ENCODE measurements at regions not wholly inside any gene's neighbourhood (a gene's known extent, or its start where the extent isn't known, plus 50 kb on each side); places are given as distances from the start of the nearest gene placed in this dataset.
"Not testable (repeated sequence)": the region's sequence is repeated elsewhere in the genome, so short reads cannot be mapped to it uniquely, and the experiment has no call there.

DNA sequence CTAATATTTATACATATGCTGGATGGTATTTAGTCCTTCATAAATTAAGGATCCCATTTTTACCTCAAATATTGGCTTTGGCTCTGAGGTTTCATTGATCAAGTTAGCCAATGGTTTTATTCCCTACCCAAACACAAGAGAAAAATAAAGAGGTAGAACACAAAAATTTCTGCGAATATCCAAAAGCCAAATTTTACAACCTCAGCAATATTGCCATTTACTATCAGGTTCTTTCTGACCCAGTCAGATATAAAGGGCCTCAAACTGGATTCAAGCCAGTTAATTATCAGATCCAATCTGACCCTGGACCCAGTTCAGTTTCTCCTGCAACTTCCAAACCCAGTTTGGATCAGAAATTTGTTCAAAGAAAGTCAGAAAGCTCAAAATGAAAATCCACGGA is 998.1 kb downstream of the SI start:
- no peak for DNase-seq

GRCh38 chr3:164064298-164064697 is 1014.0 kb downstream of the SI start:
- DNase-seq = no peak

DNA sequence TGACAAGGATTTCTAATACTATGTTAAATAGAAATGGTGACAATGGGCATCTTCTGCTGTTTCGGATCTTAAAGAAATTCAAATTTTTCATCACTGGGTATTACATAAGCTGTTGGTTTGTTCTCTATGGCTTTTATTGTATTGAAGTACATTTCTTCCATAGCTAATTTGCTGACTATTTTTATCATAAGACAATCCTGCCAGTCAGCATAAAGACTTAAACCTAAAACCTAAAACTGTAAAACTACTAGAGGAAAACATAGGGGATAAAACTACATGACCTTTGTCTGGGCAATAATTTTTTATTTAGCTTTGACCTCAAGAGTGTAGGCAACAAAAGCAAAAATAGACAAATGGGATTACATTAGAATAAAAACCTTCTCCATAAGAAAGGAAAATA is 1017.4 kb downstream of the SI start:
- no peak for DNase-seq

- no peak for DNase-seq
Measured at GRCh38 chr3:164049847-164050246, 1028.4 kb downstream of the SI start.

- DNase-seq = no peak
Measured at GRCh38 chr3:164048451-164048850, 1029.8 kb downstream of the SI start.

GRCh38 chr3:164040991-164041390 is 1037.3 kb downstream of the SI start:
- DNase-seq = no peak

GRCh38 chr3:164030194-164030593 is 1048.1 kb downstream of the SI start:
- no peak for DNase-seq

DNA sequence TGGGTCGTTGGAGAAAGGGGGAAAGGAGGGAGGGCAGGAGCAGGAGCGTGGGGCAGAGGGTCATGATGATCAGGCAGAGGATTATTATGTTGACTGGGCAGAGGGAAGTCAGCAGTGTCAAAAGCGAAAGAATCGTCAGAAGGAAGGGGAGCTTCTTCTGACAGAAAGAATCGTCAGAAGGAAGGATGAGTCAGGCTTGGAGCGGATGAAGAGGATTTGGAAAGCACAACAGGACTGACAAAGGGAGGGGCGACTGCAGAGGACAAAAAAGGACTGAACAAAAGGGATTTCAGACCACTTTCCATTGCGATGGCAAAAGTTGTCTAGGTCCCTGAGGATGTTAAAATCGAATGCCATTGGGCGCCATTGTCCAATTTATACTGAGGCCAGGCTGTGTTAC is 1053.5 kb downstream of the SI start:
- DNase-seq = no peak

- DNase-seq = no peak
Measured at GRCh38 chr3:164023480-164023879, 1054.8 kb downstream of the SI start.

DNA sequence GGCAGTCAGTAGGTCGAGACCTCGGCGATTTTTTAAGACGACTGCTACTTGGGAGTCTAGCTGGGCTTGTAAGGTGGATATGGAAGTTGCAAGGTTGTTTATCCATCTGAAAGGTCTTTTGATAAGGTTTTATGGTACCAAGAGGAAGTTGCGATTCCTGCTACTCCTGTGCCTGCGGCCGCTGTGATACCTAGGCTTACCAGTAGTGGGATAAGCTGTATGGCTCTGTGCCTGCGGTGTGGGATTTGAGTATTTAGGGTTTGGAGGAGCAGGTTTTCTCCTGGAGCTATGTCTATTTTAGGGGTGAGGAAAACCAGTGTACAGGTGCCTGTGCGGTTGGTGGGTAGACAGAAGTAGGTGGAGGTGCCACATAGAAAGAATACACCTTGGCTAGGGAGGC is 1059.8 kb downstream of the SI start:
- no peak for DNase-seq

- no peak for DNase-seq
Measured at GRCh38 chr3:164007765-164008164, 1070.5 kb downstream of the SI start.

DNA sequence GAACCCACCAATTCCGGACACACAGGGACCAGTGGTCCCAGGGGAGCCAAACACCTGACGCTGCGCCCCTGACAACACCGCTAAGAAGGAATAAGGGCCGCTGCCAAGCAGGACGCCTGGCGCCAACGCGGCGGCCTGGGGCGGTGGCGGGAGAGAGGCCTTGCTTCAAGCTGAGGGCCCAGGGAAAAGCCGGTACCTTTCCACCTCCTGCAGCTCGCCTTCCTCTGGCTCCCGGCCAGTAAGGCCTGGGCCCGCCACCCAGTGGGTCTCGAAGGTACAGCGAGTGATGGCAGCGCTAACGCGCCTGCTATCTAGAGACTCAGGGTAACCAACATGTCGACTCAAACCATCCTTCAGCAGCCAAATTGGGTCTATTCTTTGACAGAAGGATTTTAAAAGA is 1074.1 kb downstream of the SI start:
- DNase-seq = no peak

- DNase-seq = not testable (repeated sequence)
Measured at GRCh38 chr3:164003016-164003415, 1075.3 kb downstream of the SI start.

- no peak for DNase-seq
Measured at GRCh38 chr3:163983940-163984339, 1094.4 kb downstream of the SI start.

- DNase-seq = no peak
Measured at GRCh38 chr3:163971861-163972260, 1106.4 kb downstream of the SI start.

DNA sequence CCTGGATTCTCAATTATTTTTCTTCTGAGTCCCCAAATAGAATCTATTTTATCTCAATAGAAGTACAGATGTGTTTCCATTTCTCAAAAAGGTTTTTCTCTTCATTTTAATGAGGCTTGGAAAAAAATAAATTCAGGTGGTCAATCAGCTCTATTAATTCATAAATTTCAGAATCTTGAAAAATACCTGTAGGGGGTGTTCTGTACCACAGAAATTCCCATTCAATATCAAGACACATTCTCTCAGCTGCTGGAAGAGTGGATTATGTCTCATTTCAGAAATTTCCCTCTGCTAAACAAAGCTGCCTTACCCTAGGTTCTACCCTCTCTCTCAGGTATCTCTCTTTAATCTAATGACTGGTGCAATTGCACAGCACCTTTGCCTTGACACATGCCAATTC is 1121.2 kb downstream of the SI start:
- no peak for DNase-seq

GRCh38 chr3:163953526-163953925 is 1124.8 kb downstream of the SI start:
- DNase-seq = no peak

DNA sequence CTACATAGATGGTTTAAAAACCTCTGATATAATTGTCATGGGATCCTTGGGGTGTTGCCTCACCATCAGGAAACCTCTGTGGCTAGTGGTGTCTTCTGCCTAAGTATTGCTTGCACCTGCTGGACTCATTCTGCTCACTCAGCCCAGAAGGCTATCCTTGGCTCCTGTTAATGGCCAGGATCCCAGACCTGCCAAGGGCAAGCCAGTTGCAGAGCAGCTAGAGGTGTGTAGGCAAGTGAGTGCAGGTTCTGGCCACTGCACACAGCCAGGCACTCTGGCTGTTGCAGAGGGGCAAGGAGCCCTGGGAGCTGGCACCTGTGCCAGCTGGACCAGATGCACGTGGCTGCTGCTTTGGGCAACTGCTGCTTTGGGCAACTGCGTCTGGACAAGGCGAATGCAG is 1125.8 kb downstream of the SI start:
- DNase-seq = no peak

GRCh38 chr3:163951397-163951987 is 1126.8 kb downstream of the SI start:
- no peak for DNase-seq

- no peak for DNase-seq
Measured at GRCh38 chr3:163946785-163947184, 1131.5 kb downstream of the SI start.

- no peak for DNase-seq
Measured at GRCh38 chr3:163943664-163944063, 1134.6 kb downstream of the SI start.

- no peak for DNase-seq
Measured at GRCh38 chr3:163939926-163940325, 1138.4 kb downstream of the SI start.

DNA sequence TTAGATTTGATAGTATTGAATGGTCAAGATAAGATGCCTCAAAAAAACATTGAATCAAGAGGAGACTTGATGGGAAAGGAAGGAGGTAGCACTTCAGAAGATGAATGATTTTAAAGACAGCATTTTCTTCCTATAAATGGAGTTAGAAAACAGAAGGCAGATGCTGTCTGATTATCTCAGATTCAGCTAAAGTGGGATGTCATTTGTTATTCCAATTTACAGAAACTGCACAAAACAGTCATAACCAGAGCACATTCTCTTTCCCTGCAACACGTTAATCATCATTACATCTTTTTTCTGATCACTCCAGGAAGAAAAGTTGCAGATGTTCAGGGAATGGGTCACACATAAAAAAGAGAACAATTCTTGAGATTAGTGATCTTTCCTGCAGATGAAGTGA is 1141.8 kb downstream of the SI start:
- DNase-seq = no peak

GRCh38 chr3:163935411-163935810 is 1142.9 kb downstream of the SI start:
- DNase-seq = no peak

DNA sequence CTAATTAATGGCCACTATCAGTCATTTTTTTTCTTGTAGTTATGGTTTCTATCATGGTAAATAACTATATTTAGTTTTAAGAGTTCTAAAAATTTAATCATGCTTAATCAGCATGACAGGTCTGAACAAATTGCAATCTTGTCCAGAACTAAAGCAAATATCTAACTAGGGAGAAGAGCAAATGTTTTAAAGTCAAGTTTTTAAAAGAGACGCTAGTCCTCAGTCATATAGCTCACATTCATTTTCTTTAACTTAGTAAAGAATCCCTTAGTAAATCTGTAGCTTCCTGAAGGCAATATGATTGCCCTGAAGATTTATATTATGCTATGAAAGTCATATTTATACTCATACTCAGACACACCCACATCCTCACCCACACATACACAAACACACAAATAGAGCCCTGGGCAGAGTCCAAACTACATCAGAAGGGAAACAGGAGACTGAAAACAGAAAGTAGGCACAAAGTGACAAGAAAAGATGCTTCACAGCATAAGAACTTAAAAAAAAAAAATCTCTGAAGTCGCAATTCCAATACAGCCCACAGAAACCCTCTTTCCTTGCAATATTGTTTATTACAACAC is 1149.1 kb downstream of the SI start:
- DNase-seq = no peak

Data from activated CD4-positive, CD25-positive, alpha-beta regulatory T cell (primary cell).